ENCODE measurements at regions not wholly inside any gene's neighbourhood (a gene's known extent, or its start where the extent isn't known, plus 50 kb on each side); places are given as distances from the start of the nearest gene placed in this dataset.
"Not testable (repeated sequence)": the region's sequence is repeated elsewhere in the genome, so short reads cannot be mapped to it uniquely, and the experiment has no call there.

DNA sequence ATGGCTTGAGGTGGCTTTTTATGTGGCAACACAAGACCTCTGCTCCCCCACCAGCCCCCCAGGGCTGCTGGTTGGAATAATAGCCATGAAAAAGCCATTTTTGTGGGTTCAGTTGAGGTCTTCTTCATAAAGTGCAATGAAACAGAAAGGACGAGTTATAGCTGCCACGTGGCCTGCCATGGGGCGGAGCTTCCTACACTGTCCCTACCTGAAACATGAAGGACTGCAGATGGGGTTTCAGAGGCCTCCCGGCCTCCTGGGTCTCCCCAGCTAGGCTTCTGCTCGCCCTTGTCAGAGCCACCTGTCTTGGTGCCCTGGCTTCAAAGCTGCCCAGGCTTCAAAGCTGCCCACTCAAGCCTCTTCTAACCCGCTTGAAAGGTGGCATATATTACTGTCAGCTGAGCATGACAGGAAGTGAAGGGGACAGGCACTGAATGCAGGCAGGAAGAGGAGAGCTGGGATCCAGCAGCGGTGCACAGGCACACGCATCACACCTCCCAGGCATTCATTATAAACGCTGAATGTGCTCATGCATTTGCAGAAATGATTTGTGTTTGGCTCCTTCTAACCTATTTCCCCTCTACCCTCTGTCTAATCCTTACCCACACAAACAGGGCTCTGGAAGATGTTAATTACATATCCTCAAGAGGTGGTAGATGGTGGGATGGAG, 245.9 kb upstream of the PODXL start:
- no peak for DNase-seq (ENCODE audit: low read depth in 2 of 2)

DNA sequence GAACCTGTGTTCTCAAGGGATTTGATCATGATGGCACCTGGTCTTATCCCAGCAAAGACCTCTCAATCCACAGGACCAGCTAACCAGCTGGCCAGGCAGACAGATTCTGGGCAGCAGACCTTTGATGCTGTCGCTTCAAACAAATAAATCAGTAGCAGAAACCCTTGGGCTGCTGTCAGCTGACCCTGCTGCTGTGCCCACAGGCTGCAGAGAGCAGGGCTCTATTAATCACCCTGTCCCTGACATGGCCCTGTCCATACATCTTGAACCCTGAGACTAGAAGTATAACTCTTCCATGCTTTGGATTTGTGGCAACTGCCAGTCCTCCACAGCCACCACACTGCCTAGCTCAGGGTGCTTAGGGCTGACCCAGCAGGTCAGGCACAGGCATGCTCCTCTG, 244.1 kb upstream of the PODXL start:
- DNase-seq (ENCODE audit: low read depth in 2 of 2), result no peak

- no peak for DNase-seq (ENCODE audit: low read depth in 2 of 2)
Observed at GRCh38 chr7:131800008-131800407, 243.6 kb upstream of the PODXL start.

DNA sequence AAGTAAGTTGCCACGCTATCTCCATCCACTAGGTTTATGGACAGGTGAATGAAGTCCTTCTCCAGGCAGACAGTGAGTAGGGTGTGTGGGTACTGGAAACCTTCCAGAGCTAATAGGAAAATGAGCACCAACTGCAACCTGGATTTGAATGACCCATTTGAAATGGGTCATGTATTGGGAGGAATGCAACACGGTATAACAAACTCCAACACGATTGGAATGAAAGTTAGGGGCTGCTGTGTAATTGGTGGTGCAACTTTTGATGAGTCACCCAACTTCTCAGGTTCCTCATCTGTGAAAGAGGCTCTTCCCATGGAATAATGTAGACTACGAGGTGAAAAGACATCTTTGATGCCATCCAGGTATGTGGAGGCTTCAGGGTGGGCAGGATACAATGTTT, 241.4 kb upstream of the PODXL start:
- DNase-seq (ENCODE audit: low read depth in 2 of 2), result no peak

- DNase-seq (ENCODE audit: low read depth in 2 of 2), result no peak
Observed at GRCh38 chr7:131795400-131795799, 239.0 kb upstream of the PODXL start.

DNA sequence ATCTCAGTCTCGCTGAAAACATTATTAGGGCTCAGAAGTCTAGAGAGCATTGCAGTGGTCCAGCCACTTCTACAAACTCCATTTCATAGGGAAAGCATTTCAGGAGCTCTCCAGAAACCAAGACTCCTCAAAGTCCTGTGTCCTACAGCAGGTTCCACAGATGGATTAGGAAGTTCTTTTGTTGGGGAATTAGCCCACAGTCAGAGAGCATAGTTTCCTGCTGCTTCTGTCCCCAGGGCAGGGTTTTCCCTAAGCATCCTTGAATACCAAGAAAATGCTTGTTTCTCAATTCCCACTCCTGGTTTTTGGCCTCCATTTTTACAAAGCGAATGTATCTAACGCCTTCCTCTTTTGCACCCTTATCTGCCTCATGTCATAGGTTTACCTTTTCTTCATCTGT, 235.9 kb upstream of the PODXL start:
- DNase-seq (ENCODE audit: low read depth in 2 of 2), result no peak

DNA sequence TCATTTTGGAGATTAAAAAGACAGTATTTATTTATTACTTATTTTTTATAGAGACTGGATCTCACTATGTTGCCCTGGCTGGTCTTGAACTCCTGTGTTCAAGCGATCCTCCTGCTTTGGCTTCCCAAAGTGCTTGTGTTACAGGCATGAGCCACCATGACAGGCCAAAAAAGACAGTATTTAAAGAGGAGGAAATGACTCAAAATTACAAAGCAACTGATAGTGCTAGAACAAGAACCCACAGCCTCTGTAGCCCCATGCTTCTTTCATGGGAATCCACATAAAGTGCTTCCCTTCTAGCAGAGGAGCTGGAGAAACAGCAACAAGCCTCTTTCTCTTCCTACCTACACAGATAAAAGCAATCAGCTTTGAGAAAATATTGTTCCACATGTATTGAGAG, 230.7 kb upstream of the PODXL start:
- DNase-seq (ENCODE audit: low read depth in 2 of 2), result no peak

DNA sequence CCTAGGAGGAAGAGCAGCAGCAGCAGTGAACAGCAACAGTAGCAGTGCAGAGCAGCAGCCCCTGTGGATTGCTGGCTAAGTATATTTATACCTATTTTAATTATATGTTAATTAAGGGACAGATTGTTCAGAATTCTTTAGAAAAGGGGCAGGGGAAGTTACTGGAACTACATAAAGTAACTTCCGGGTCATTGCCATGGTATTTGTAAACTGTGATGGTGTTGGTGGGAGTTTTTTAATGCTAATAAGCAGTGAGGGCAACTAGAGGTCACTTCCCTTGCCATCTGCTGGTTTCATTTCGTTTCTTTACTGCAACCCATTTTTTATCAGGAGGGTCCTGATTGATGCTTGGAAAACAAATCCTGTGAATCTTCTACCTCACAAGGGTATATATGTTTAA, 229.8 kb upstream of the PODXL start:
- no peak for DNase-seq (ENCODE audit: low read depth in 2 of 2)

DNA sequence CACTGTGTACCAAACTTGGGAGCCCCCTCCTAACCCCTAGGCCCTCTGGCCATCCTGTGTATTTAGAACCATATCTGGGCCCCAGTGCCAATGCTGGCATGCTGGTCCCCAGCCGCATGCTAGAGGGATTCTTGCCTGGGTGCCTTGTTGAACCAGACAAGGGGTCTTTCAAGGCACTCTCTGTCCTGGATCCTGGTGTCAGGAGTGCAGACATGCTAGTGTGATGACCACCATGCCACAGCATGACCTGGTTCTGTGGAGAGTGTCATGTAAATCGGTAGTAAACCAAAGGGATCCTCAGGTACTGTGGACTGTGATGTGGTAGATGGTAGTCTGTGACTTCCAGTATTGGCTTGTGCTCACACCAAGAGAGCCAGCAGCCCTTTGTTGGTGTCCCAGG, 222.2 kb upstream of the PODXL start:
- DNase-seq (ENCODE audit: low read depth in 2 of 2), result no peak

GRCh38 chr7:131774419-131775220, 218.2 kb upstream of the PODXL start:
- DNase-seq (ENCODE audit: low read depth in 2 of 2), result no peak

DNA sequence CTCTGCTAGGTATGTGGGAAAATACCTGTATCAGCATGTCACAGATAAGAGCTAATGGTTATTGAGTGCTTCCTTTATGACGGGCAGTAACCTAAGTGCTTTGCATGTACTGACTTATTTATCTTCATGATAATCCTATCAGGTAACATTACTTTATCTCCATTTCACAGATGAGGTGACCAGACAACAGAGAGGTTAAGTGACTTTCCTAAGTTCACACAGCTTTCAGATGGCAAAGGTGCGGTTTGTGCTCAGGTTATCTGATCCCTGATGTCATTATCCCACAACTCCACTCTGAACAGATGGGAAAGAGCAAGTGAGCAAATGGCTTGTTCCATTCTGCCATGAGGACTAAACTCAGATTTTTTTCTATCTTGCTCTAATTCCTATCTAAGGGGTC, 217.0 kb upstream of the PODXL start:
- DNase-seq (ENCODE audit: low read depth in 2 of 2), result no peak

- DNase-seq (ENCODE audit: low read depth in 2 of 2), result no peak
Observed at GRCh38 chr7:131769241-131769640, 212.8 kb upstream of the PODXL start.

- DNase-seq (ENCODE audit: low read depth in 2 of 2), result no peak
Observed at GRCh38 chr7:131767591-131767990, 211.2 kb upstream of the PODXL start.

DNA sequence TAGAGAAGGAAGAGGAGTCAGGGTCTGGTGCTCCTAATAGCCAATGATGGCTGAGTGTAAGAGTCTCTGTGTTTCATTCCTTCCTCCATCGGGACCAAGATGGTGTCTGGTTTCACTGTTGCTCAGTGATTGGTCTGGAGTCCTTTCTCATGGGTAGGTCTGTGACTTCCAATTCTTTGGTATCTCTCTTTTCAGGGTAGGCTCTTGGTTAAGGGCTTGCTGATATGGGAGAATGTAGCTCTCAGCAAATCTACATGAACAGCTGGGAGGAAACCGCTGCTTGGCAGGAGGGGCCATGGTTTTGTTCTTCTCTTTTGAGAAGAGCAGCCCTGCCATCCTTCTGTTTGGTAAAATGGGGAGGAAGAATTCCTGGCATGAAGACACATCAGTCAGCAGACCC, 209.1 kb upstream of the PODXL start:
- no peak for DNase-seq (ENCODE audit: low read depth in 2 of 2)

- no peak for DNase-seq (ENCODE audit: low read depth in 2 of 2)
Observed at GRCh38 chr7:131764143-131764775, 207.8 kb upstream of the PODXL start.

GRCh38 chr7:131762753-131763152, 206.3 kb upstream of the PODXL start:
- no peak for DNase-seq (ENCODE audit: low read depth in 2 of 2)

DNA sequence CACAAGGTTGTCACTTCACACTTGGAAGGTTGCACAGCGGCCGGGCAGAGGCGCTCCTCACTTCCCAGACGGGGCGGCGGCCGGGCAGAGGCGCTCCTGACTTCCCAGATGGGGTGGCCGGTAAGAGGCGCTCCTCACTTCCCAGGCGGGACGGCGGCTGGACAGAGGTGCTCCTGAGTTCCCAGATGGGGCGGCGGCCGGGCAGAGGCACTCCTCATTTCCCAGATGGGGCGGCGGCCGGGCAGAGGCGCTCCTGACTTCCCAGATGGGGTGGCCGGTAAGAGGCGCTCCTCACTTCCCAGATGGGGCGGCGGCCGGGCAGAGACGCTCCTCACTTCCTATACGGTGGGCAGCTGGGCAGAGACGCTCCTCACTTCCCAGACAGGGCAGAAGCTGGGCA, 199.4 kb upstream of the PODXL start:
- not testable (repeated sequence) for DNase-seq (ENCODE audit: low read depth in 2 of 2)

DNA sequence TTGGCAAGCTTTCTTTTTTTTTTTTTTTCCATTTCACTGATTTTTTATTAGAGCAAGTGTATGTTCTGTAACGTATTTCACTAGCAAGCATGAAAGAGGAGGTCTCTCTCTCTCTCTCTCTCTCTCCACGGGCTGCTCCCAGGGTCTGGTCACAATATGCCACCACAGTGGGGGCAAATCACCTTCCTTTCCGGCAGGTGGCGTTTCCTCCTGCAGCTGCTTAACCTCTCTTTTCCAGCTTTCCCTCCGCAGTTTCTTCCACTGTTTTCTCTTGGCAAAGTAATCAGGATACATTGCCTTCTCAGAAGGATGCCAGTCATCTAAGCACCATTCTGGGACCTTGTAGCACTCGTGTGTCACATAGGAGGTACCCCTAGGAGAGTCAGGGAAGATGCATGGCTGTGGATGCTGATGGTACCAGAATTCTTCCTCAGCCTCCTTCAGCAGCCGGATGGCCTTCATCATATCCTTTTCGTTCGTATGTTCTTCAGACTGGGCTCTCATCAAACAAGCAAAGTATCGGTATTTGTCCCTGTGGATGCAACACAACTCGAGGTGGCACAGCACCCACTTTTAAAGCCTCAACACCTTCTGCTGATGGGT, 197.3 kb upstream of the PODXL start:
- DNase-seq (ENCODE audit: low read depth in 2 of 2), result no peak

- DNase-seq (ENCODE audit: low read depth in 2 of 2), result no peak
Observed at GRCh38 chr7:131747658-131748232, 191.3 kb upstream of the PODXL start.

- DNase-seq (ENCODE audit: low read depth in 2 of 2), result no peak
Observed at GRCh38 chr7:131745390-131746248, 189.2 kb upstream of the PODXL start.

GRCh38 chr7:131741446-131741845, 185.0 kb upstream of the PODXL start:
- DNase-seq (ENCODE audit: low read depth in 2 of 2), result no peak

Data from stimulated activated CD8-positive, alpha-beta memory T cell treated with anti-CD3 and anti-CD28 coated beads, Interleukin-15, amount 100 ng/mL, for 48 hours (primary cell).